ENCODE measurements at regions not wholly inside any gene's neighbourhood (a gene's known extent, or its start where the extent isn't known, plus 50 kb on each side); places are given as distances from the start of the nearest gene placed in this dataset.

- no peak for TF ChIP-seq EZH2phosphoT487 (IDR thresholded peaks at IDR 0.05; ENCODE audit: borderline replicate concordance, low read depth, low read length)
- TF ChIP-seq CTCF (conservative IDR thresholded peaks at IDR 0.05; ENCODE audit: low read length) = no peak
Measured at GRCh38 chr16:13793841-13794409, 126.0 kb upstream of the ERCC4 start.

Measured in OCI-LY7 (cell line).